H1 (cell line): ENCODE measurements at regions not wholly inside any gene's neighbourhood (a gene's known extent, or its start where the extent isn't known, plus 50 kb on each side); places are given as distances from the start of the nearest gene placed in this dataset.

Experiments used
- CTCF ChIA-PET: fragments of 300-600 bp; sonication (Branson Sonifier 250); formaldehyde crosslinking; loops from one replicate; lab custom pipeline; 2021; ENCODE audit not compliant: partially characterized antibody; lab: Charles Lee
- POLR2A ChIA-PET: fragments of 300-600 bp; sonication (Branson Sonifier 250); formaldehyde crosslinking; loops from one replicate; lab custom pipeline; 2021; ENCODE audit warnings: inconsistent platforms; ENCODE audit not compliant: partially characterized antibody; lab: Charles Lee
- DNase-seq, 2 experiments: peaks; one replicate each; pipeline versions ENCODE4 v3.0.0 to v3.0.0-alpha.2; 2010 to 2022; ENCODE audit warnings: low spot score in 2 of 2, low read depth in 1 of 2, mixed read lengths in 1 of 2
- FAIRE-seq: peaks from 2 replicates; lab custom pipeline; 2011; peaks lifted over from hg19 to GRCh38; lab: Jason Lieb, UNC
- H2AFZ ChIP-seq: 2 replicates; pipeline ENCODE4 v1.8.1; 2012; ENCODE audit warnings: low read length, inconsistent platforms
- H2AK5ac ChIP-seq: 2 replicates; pipeline ENCODE4 v1.6.1; 2013; ENCODE audit warnings: low read depth, low read length
- H2BK120ac ChIP-seq: replicated peaks from 2 replicates; pipeline ENCODE3; 2013; ENCODE audit warnings: low read depth, low read length, inconsistent platforms
- H2BK12ac ChIP-seq: 2 replicates; pipeline ENCODE4 v1.6.1; 2013; ENCODE audit warnings: low read depth, low read length
- H2BK15ac ChIP-seq: 2 replicates; pipeline ENCODE4 v1.6.1; 2013; ENCODE audit warnings: low read length
- H2BK20ac ChIP-seq: 2 replicates; pipeline ENCODE4 v1.6.1; 2013; ENCODE audit warnings: low read length
- H2BK5ac ChIP-seq: 2 replicates; pipeline ENCODE4 v1.6.1; 2013; ENCODE audit warnings: low read depth, low read length
- H3K14ac ChIP-seq: 2 replicates; pipeline ENCODE4 v1.6.1; 2013; ENCODE audit warnings: inconsistent platforms; ENCODE audit not compliant: insufficient read length
- H3K18ac ChIP-seq: 2 replicates; pipeline ENCODE4 v1.6.1; 2013; ENCODE audit warnings: low read length; ENCODE audit errors: extremely low read depth
- H3K23ac ChIP-seq: 2 replicates; pipeline ENCODE4 v1.6.1; 2013; ENCODE audit warnings: inconsistent platforms; ENCODE audit not compliant: insufficient read length
- H3K23me2 ChIP-seq: 2 replicates; pipeline ENCODE4 v1.6.1; 2013; ENCODE audit warnings: low read depth, low read length
- H3K27ac ChIP-seq: 2 replicates; pipeline ENCODE4 v1.6.1; 2011; ENCODE audit warnings: low read depth, low read length, inconsistent platforms
- H3K27me3 ChIP-seq, 4 experiments: replicated peaks in 1 of 4; 1 replicate in 1 of 4; 2 replicates in 3 of 4; pipeline versions ENCODE4 v1.6.1 to v1.8.1; 2011 to 2013; ENCODE audit warnings: low read length in 3 of 4, mild to moderate bottlenecking in 3 of 4, inconsistent platforms in 2 of 4, mixed read lengths in 2 of 4, moderate library complexity in 1 of 4; ENCODE audit not compliant: control insufficient read depth in 3 of 4, insufficient read depth in 3 of 4; ENCODE audit errors: extremely low read depth in 1 of 4
- H3K36me3 ChIP-seq, 4 experiments: 2 replicates each; pipeline versions ENCODE4 v1.6.1 to v1.8.1; 2011 to 2013; ENCODE audit warnings: mild to moderate bottlenecking in 4 of 4, low read length in 3 of 4, moderate library complexity in 2 of 4, control low read depth in 1 of 4, inconsistent platforms in 1 of 4; ENCODE audit not compliant: insufficient read depth in 4 of 4, control insufficient read depth in 2 of 4
- H3K4ac ChIP-seq: replicated peaks from 2 replicates; pipeline ENCODE3; 2013; ENCODE audit warnings: low read length, low read depth, mixed read lengths, inconsistent platforms; ENCODE audit not compliant: insufficient read length
- H3K4me1 ChIP-seq, 4 experiments: replicated peaks in 1 of 4; 1 replicate in 1 of 4; 2 replicates in 3 of 4; pipeline versions ENCODE4 v1.6.1 to v1.8.1; 2011 to 2013; ENCODE audit warnings: low read length in 3 of 4, inconsistent platforms in 2 of 4, mixed read lengths in 1 of 4; ENCODE audit not compliant: insufficient read depth in 4 of 4, control insufficient read depth in 3 of 4
- H3K4me2 ChIP-seq, 2 experiments: 2 replicates each; pipeline versions ENCODE4 v1.6.1 to v1.8.1; 2011 to 2013; ENCODE audit warnings: low read depth in 2 of 2, low read length in 2 of 2, control low read depth in 1 of 2, inconsistent platforms in 1 of 2, mild to moderate bottlenecking in 1 of 2; ENCODE audit not compliant: insufficient read depth in 1 of 2
- H3K4me3 ChIP-seq, 4 experiments: fragments of 200-600, 300-600 bp in 1 of 4; sonication (generic), shearing (Covaris generic), sonication (Bioruptor Twin) in 1 of 4; 2 replicates each; pipeline versions ENCODE4 v1.5.1 to v1.8.1; 2011 to 2016; ENCODE audit warnings: low read length in 4 of 4, low read depth in 3 of 4, control low read depth in 2 of 4, inconsistent platforms in 2 of 4, mild to moderate bottlenecking in 2 of 4, mixed read lengths in 1 of 4, moderate library complexity in 1 of 4; ENCODE audit not compliant: insufficient read depth in 2 of 4; ENCODE audit errors: extremely low read depth in 1 of 4
- H3K56ac ChIP-seq: replicated peaks from 2 replicates; pipeline ENCODE3; 2013; ENCODE audit warnings: low read depth, mild to moderate bottlenecking, mixed read lengths, low read length, inconsistent platforms; ENCODE audit not compliant: insufficient read length
- H3K79me1 ChIP-seq: 2 replicates; pipeline ENCODE4 v1.6.1; 2013; ENCODE audit warnings: low read depth, low read length, control low read depth
- H3K79me2 ChIP-seq, 2 experiments: 2 replicates each; pipeline versions ENCODE4 v1.6.1 to v1.8.1; 2012 to 2013; ENCODE audit warnings: low read length in 2 of 2, mild to moderate bottlenecking in 2 of 2, inconsistent platforms in 1 of 2; ENCODE audit not compliant: insufficient read depth in 2 of 2, control insufficient read depth in 1 of 2
- H3K9ac ChIP-seq, 4 experiments: replicated peaks in 1 of 4; 1 replicate in 1 of 4; 2 replicates in 3 of 4; pipeline versions ENCODE4 v1.6.1 to v1.8.1; 2011 to 2013; ENCODE audit warnings: low read depth in 3 of 4, low read length in 3 of 4, control low read depth in 2 of 4, mild to moderate bottlenecking in 2 of 4, moderate library complexity in 2 of 4, inconsistent platforms in 1 of 4; ENCODE audit errors: extremely low read depth in 1 of 4
- H3K9me3 ChIP-seq, 2 experiments: 2 replicates each; pipeline versions ENCODE4 v1.6.1 to v1.8.1; 2012 to 2013; ENCODE audit warnings: mild to moderate bottlenecking in 2 of 2, moderate library complexity in 2 of 2, control low read depth in 1 of 2, inconsistent platforms in 1 of 2, low read depth in 1 of 2, low read length in 1 of 2, mixed read lengths in 1 of 2; ENCODE audit not compliant: insufficient read depth in 2 of 2
- H4K20me1 ChIP-seq, 2 experiments: replicated peaks in 1 of 2; 2 replicates each; pipeline versions ENCODE3 to v1.8.1; 2011 to 2013; ENCODE audit warnings: inconsistent platforms in 2 of 2, low read length in 2 of 2, mild to moderate bottlenecking in 1 of 2; ENCODE audit not compliant: insufficient read depth in 2 of 2, control insufficient read depth in 1 of 2
- H4K5ac ChIP-seq: 2 replicates; pipeline ENCODE4 v1.6.1; 2013; ENCODE audit warnings: low read length, low read depth, mixed read lengths, inconsistent platforms; ENCODE audit not compliant: insufficient read length
- H4K8ac ChIP-seq: 2 replicates; pipeline ENCODE4 v1.8.0; 2013; ENCODE audit warnings: mild to moderate bottlenecking, moderate library complexity, low read length, inconsistent platforms; ENCODE audit not compliant: insufficient read depth; ENCODE audit errors: extremely low read depth
- H4K91ac ChIP-seq: replicated peaks from 2 replicates; pipeline ENCODE3; 2013; ENCODE audit warnings: low read length, mixed read lengths, inconsistent platforms; ENCODE audit not compliant: insufficient read length
- ASH2L ChIP-seq: fragments of 200-600, 300-600 bp; sonication (generic); IDR thresholded peaks from one replicate; pipeline ENCODE4 v1.7.1; 2017; ENCODE audit warnings: low read length
- BRCA1 ChIP-seq: IDR thresholded peaks from 2 replicates; pipeline ENCODE4 v1.6.1; 2012; ENCODE audit warnings: low read depth, low read length, improper control_type of control experiment
- CBX8 ChIP-seq: fragments of 300-800, 300-1000 bp; sonication (generic); IDR thresholded peaks from 2 replicates; pipeline ENCODE4 v1.7.1; 2016; ENCODE audit warnings: low read depth, low read length, borderline replicate concordance
- CTCF ChIP-seq, 3 experiments: IDR thresholded peaks; 1 replicate in 2 of 3; 2 replicates in 1 of 3; pipeline versions ENCODE4 v1.5.1 to v1.6.1; 2011; ENCODE audit warnings: low read length in 3 of 3, mild to moderate bottlenecking in 3 of 3, inconsistent platforms in 2 of 3, low read depth in 1 of 3, moderate library complexity in 1 of 3; ENCODE audit not compliant: insufficient read depth in 1 of 3; ENCODE audit errors: control extremely low read depth in 1 of 3
- GABPA ChIP-seq: IDR thresholded peaks from 2 replicates; pipeline ENCODE4 v1.6.1; 2011; ENCODE audit warnings: mild to moderate bottlenecking, low read length, moderate library complexity, borderline replicate concordance; ENCODE audit not compliant: insufficient read depth
- MAFK ChIP-seq: IDR thresholded peaks from 2 replicates; pipeline ENCODE4 v1.6.1; 2012; ENCODE audit warnings: low read depth, mild to moderate bottlenecking, improper control_type of control experiment, low read length
- POLR2AphosphoS5 ChIP-seq: IDR thresholded peaks from 2 replicates; pipeline ENCODE4 v1.6.1; 2011; ENCODE audit warnings: low read depth, low read length
- RBBP5 ChIP-seq: IDR thresholded peaks from 2 replicates; pipeline ENCODE4 v1.7.1; 2012; ENCODE audit warnings: low read depth, mild to moderate bottlenecking, inconsistent platforms, low read length, moderate library complexity, borderline replicate concordance
- SIRT6 ChIP-seq: IDR thresholded peaks from one replicate; pipeline ENCODE4 v1.7.1; 2012; ENCODE audit warnings: low read length, inconsistent platforms
- SIX5 ChIP-seq: IDR thresholded peaks from 2 replicates; pipeline ENCODE4 v1.6.1; 2011; ENCODE audit warnings: mild to moderate bottlenecking, low read depth, low read length
- SP2 ChIP-seq: IDR thresholded peaks from 2 replicates; pipeline ENCODE4 v1.6.1; 2012; ENCODE audit warnings: mild to moderate bottlenecking, low read length, inconsistent platforms
- TAF7 ChIP-seq: optimal IDR thresholded peaks from 2 replicates; pipeline ENCODE3; 2011; ENCODE audit warnings: low read depth, mild to moderate bottlenecking, inconsistent platforms, low read length, moderate library complexity, borderline replicate concordance
- TCF12 ChIP-seq: IDR thresholded peaks from 2 replicates; pipeline ENCODE4 v1.6.1; 2011; ENCODE audit warnings: low read depth, mild to moderate bottlenecking, low read length
- ZNF274 ChIP-seq: IDR thresholded peaks from 2 replicates; pipeline ENCODE4 v1.7.0; 2012; ENCODE audit warnings: low read length, borderline replicate concordance; ENCODE audit errors: extremely low read depth
- WGBS, 2 experiments: shearing (Covaris generic) in 1 of 2; methylation state at CpG; one replicate each; pipeline versions ENCODE4 v1.1.6 to v1.1.7; 2013 to 2015; ENCODE audit warnings: low lambda C conversion rate in 2 of 2, mixed read lengths in 2 of 2, inconsistent platforms in 1 of 2, low coverage in 1 of 2, missing lambda C conversion rate in 1 of 2; ENCODE audit not compliant: insufficient replicate concordance in 2 of 2, insufficient coverage in 1 of 2, insufficient read length in 1 of 2; ENCODE audit errors: extremely low coverage in 1 of 2, missing lambda C conversion rate in 1 of 2; 5-methylcytosine and 5-hydroxymethylcytosine counted together

GRCh38 chr5:40271476-40271875 lies 408.2 kb upstream of the PTGER4 start:
- no peaks in the 10 kb centered on the region for H3K27me3 ChIP-seq
- no peak overlapping the region for H3K4ac ChIP-seq
- no peaks in the 10 kb centered on the region for H3K9me3 ChIP-seq
- H3K18ac ChIP-seq: no peak overlapping the region
- H2BK120ac ChIP-seq: no peak overlapping the region
- H3K23me2 ChIP-seq: no peaks in the 10 kb centered on the region
- no peaks in the 10 kb centered on the region for H3K79me1 ChIP-seq
- CTCF ChIA-PET: interaction anchor here (1.4 kb wide), 1 partner anchor 17 kb away, joined by 4 read pairs; no protein-coding TSS in a partner anchor
- 83% methylated on average over 2 of the region's 2 CpGs; no CpG with 5 or more reads in 1 of the 2 experiments for WGBS, 2 experiments
- H2BK15ac ChIP-seq: no peak overlapping the region
- H3K79me2 ChIP-seq: no peaks in the 10 kb centered on the region
- no peaks in the 10 kb centered on the region for H3K36me3 ChIP-seq
- H3K14ac ChIP-seq: no peak overlapping the region
- H4K8ac ChIP-seq: no peak overlapping the region
- no peak overlapping the region for H3K4me3 ChIP-seq
- H2BK12ac ChIP-seq: no peak overlapping the region
- H2BK20ac ChIP-seq: no peak overlapping the region
- POLR2A ChIA-PET: no interaction called here
- FAIRE-seq (no peak), DNase-seq (no peak)
- H3K27ac ChIP-seq: no peak overlapping the region
- no peak overlapping the region for H3K56ac ChIP-seq
- no peak overlapping the region for H3K4me2 ChIP-seq
- no peaks in the 10 kb centered on the region for H3K4me1 ChIP-seq
- H3K23ac ChIP-seq: no peak overlapping the region
- H2AK5ac ChIP-seq: no peak overlapping the region
- no peaks in the 10 kb centered on the region for H4K20me1 ChIP-seq
- no peak overlapping the region for H4K91ac ChIP-seq
- H4K5ac ChIP-seq: no peak overlapping the region
- no peak overlapping the region for H3K9ac ChIP-seq
- H2AFZ ChIP-seq: no peak overlapping the region
- no peak overlapping the region for H2BK5ac ChIP-seq
- no peak for TF ChIP-seq GABPA
- no peak for TF ChIP-seq SIX5
- no peak for TF ChIP-seq MAFK
- no peak for TF ChIP-seq SIRT6
- no peak for TF ChIP-seq ASH2L
- TF ChIP-seq TCF12: no peak
- no peak for TF ChIP-seq SP2
- TF ChIP-seq CTCF (IDR thresholded peaks at IDR 0.05; ENCODE audit: control extremely low read depth in 1 of 3, insufficient read depth in 1 of 3, low read depth in 1 of 3, low read length in 3 of 3): no peak
- no peak for TF ChIP-seq CBX8
- no peak for TF ChIP-seq BRCA1
- no peak for TF ChIP-seq TAF7
- no peak for TF ChIP-seq ZNF274
- no peak for TF ChIP-seq RBBP5
- TF ChIP-seq POLR2AphosphoS5: no peak
